ENCODE measurements at regions not wholly inside any gene's neighbourhood (a gene's known extent, or its start where the extent isn't known, plus 50 kb on each side); places are given as distances from the start of the nearest gene placed in this dataset.
A peak's percentile ranks its signal among the peaks of the same experiment; 100 is the strongest.

- Histone ChIP-seq H3K36me3 (no peaks in the 10 kb centered on the region), H3K4me3 (no peak overlapping the region), H3K27me3 (no peaks in the 10 kb centered on the region), H3K4me1 (peaks cover 9 to 11% of the 10 kb centered on the region in 2 donors), H3K9me3 (no peaks in the 10 kb centered on the region), H3K27ac (peak overlapping the region; percentile 95 to 96)
- no peak for DNase-seq
- intact Hi-C loops (cut with DNase I; ENCODE audit: low total_unique reads) = no loop called here
- no peak for TF ChIP-seq POLR2A (IDR thresholded peaks at IDR 0.05)
- no peak for TF ChIP-seq CTCF (IDR thresholded peaks at IDR 0.05)
Measured at GRCh38 chr1:235049217-235049616, 79.4 kb downstream of the TOMM20 start.

DNA sequence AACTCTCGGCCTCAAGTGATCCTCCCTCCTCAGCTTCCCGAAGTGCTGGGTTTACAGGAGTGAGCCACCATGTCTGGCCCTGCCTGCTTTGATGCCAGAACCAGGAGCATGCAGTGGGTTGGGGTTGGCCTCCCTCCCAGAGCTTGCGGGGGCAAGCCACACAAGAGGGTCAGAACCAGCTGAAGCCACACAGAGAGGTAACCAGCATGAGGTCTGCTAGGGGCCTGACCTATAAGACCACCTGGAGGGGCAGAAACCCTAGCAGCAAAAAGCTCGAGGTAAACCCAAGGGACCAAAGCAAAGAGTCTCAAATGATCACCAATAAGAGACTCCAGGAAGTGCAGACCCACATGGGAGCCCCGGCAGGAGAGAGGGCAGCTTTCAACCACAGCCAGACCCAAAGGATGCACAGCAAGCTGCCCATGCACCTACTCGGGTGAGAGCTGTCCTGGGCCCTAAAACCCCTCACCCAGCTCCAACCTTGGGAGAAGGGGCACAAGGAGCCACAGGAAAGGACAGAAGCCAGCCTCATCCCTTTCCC is 81.2 kb downstream of the TOMM20 start:
- Histone ChIP-seq H3K4me3 (no peak overlapping the region), H3K9me3 (no peaks in the 10 kb centered on the region)
- intact Hi-C loops (cut with DNase I; ENCODE audit: low total_unique reads) = no loop called here

GRCh38 chr1:235045921-235046601 is 82.6 kb downstream of the TOMM20 start:
- Histone ChIP-seq H3K9me3 (no peaks in the 10 kb centered on the region), H3K27me3 (no peaks in the 10 kb centered on the region), H3K27ac (peak overlapping the region; percentile 36 to 95), H3K4me1 (peaks cover 9 to 11% of the 10 kb centered on the region in 2 donors), H3K36me3 (no peaks in the 10 kb centered on the region), H3K4me3 (no peak overlapping the region)
- no peak for DNase-seq
- intact Hi-C loops (cut with DNase I; ENCODE audit: low total_unique reads) = no loop called here
- no peak for TF ChIP-seq POLR2A (IDR thresholded peaks at IDR 0.05)
- no peak for TF ChIP-seq CTCF (IDR thresholded peaks at IDR 0.05)

More for the DNA sequence above, 81.2 kb downstream of the TOMM20 start:
- DNase-seq = peak in 1 of 2 donors; percentile 37
- Histone ChIP-seq H3K27me3 (no peaks in the 10 kb centered on the region), H3K27ac (peak overlapping the region; percentile 95 to 96), H3K36me3 (no peaks in the 10 kb centered on the region), H3K4me1 (peaks cover 9 to 11% of the 10 kb centered on the region in 2 donors)
- no peak for TF ChIP-seq CTCF (IDR thresholded peaks at IDR 0.05)
- no peak for TF ChIP-seq POLR2A (IDR thresholded peaks at IDR 0.05)

DNA sequence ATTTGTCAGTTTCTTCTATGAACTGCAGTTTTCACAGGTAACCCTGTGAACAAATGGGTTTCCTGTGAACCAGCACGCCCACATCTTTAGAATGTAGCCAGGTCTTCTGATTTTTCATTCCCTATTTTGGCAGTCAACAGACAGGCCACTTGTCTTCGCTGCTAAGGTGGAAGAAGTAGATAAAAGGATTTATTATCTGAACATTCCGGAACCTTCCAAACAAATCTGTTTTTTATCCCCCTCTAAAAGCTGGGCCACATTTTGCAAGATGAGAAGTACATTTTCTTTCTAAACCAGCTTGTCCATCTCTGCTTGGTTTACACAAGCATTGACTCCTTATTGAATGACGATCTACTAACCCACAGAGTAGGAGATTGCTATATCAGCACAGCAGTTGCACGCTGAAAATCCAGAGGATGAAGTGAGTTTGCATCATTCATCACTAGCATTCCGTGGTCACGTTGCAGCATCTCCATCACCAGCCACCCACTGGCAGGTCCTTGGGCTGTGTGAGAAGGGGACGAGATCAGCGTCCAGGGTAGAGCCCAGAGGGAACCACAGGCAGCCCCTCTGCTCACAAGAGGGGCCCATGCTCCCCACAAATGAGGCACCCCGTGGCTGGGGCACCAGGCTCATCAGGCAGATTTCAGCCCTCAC is 83.5 kb downstream of the TOMM20 start:
- Histone ChIP-seq H3K27ac (peak overlapping the region; percentile 36 to 41), H3K36me3 (no peaks in the 10 kb centered on the region), H3K27me3 (no peaks in the 10 kb centered on the region), H3K9me3 (no peaks in the 10 kb centered on the region), H3K4me1 (peaks cover 7 to 9% of the 10 kb centered on the region in 2 donors), H3K4me3 (no peak overlapping the region)
- DNase-seq = no peak
- intact Hi-C loops (cut with DNase I; ENCODE audit: low total_unique reads) = no loop called here
- no peak for TF ChIP-seq POLR2A (IDR thresholded peaks at IDR 0.05)
- TF ChIP-seq CTCF (IDR thresholded peaks at IDR 0.05) = no peak

- no peaks in the 10 kb centered on the region for H3K9me3 ChIP-seq
- H3K27ac ChIP-seq = no peak overlapping the region
- H3K4me1 ChIP-seq = peaks cover 7 to 9% of the 10 kb centered on the region in 2 donors
- no peak overlapping the region for H3K4me3 ChIP-seq
- no peaks in the 10 kb centered on the region for H3K36me3 ChIP-seq
- TF ChIP-seq CTCF (IDR thresholded peaks at IDR 0.05) (no peak), POLR2A (IDR thresholded peaks at IDR 0.05) (no peak)
- no peaks in the 10 kb centered on the region for H3K27me3 ChIP-seq
- intact Hi-C loops (cut with DNase I; ENCODE audit: low total_unique reads) = no loop called here
- DNase-seq = no peak
Measured at GRCh38 chr1:235043234-235043633, 85.4 kb downstream of the TOMM20 start.

Measured in uterus (tissue), 3 donors.